HFFc6 (cell line): ENCODE measurements at regions not wholly inside any gene's neighbourhood (a gene's known extent, or its start where the extent isn't known, plus 50 kb on each side); places are given as distances from the start of the nearest gene placed in this dataset.

Experiments
- DNase-seq: peaks from one replicate; pipeline ENCODE4 v3.0.0-alpha.2; 2018
- H3K27ac Mint-ChIP-seq: 2 replicates; pipeline ENCODE4 v1.8.0; 2020; ENCODE audit warnings: mild to moderate bottlenecking, mixed read lengths
- H3K27me3 Mint-ChIP-seq: 2 replicates; pipeline ENCODE4 v1.8.0; 2021; ENCODE audit warnings: mild to moderate bottlenecking, moderate library complexity, mixed read lengths; ENCODE audit not compliant: insufficient read depth
- H3K36me3 Mint-ChIP-seq: 2 replicates; pipeline ENCODE4 v1.8.0; 2021; ENCODE audit warnings: low read depth, mixed read lengths
- H3K4me1 Mint-ChIP-seq: 2 replicates; pipeline ENCODE4 v1.8.0; 2020; ENCODE audit warnings: low read depth, mixed read lengths
- H3K4me3 Mint-ChIP-seq: 2 replicates; pipeline ENCODE4 v1.8.0; 2020; ENCODE audit warnings: mild to moderate bottlenecking, moderate library complexity, mixed read lengths
- H3K9me3 Mint-ChIP-seq: 2 replicates; pipeline ENCODE4 v1.8.0; 2020; ENCODE audit warnings: mild to moderate bottlenecking, mixed read lengths
- CTCF ChIP-seq: fragments of 200-600 bp; sonication (generic); IDR thresholded peaks from 2 replicates; pipeline ENCODE4 v1.5.0; 2021; ENCODE audit warnings: antibody characterized with exemption, mild to moderate bottlenecking

GRCh38 chr7:18420108-18420507, 75.4 kb upstream of the HDAC9 start:
- Mint-ChIP-seq H3K9me3 (no peaks in the 10 kb centered on the region), H3K27ac (no peak overlapping the region; the same call in 1 of the 2 replicates), H3K4me3 (no peak overlapping the region), H3K4me1 (peaks cover 32% of the 10 kb centered on the region), H3K27me3 (no peaks in the 10 kb centered on the region), H3K36me3 (no peaks in the 10 kb centered on the region)
- no peak for DNase-seq
- TF ChIP-seq CTCF: no peak

- Mint-ChIP-seq H3K4me3 (no peak overlapping the region; the same call in 1 of the 2 replicates), H3K9me3 (no peaks in the 10 kb centered on the region), H3K27me3 (no peaks in the 10 kb centered on the region), H3K36me3 (no peaks in the 10 kb centered on the region), H3K4me1 (peaks cover 37% of the 10 kb centered on the region), H3K27ac (peak overlapping the region; percentile 71)
- DNase-seq: peak; percentile 5
- TF ChIP-seq CTCF: no peak
These were observed 74.8 kb upstream of the HDAC9 start for GRCh38 chr7:18420748-18421147.

- H3K4me3 Mint-ChIP-seq: no peak overlapping the region; the same call in 1 of the 2 replicates
- no peaks in the 10 kb centered on the region for H3K36me3 Mint-ChIP-seq
- H3K4me1 Mint-ChIP-seq: peaks cover 44% of the 10 kb centered on the region
- no peak for TF ChIP-seq CTCF
- H3K9me3 Mint-ChIP-seq: no peaks in the 10 kb centered on the region
- no peaks in the 10 kb centered on the region for H3K27me3 Mint-ChIP-seq
- DNase-seq: no peak
- peak overlapping the region; percentile 71 for H3K27ac Mint-ChIP-seq
These were observed 74.1 kb upstream of the HDAC9 start for GRCh38 chr7:18421297-18422002.

- TF ChIP-seq CTCF: no peak
- H3K36me3 Mint-ChIP-seq: no peaks in the 10 kb centered on the region
- H3K27me3 Mint-ChIP-seq: no peaks in the 10 kb centered on the region
- DNase-seq: no peak
- no peak overlapping the region for H3K27ac Mint-ChIP-seq
- H3K4me1 Mint-ChIP-seq: peaks cover 63% of the 10 kb centered on the region
- H3K9me3 Mint-ChIP-seq: no peaks in the 10 kb centered on the region
- no peak overlapping the region for H3K4me3 Mint-ChIP-seq
These were observed 70.3 kb upstream of the HDAC9 start for GRCh38 chr7:18425227-18425626.

GRCh38 chr7:18425838-18426445, 69.6 kb upstream of the HDAC9 start:
- Mint-ChIP-seq H3K4me3 (no peak overlapping the region), H3K4me1 (peaks cover 60% of the 10 kb centered on the region), H3K27ac (peak overlapping the region; percentile 47; the same call in 1 of the 2 replicates), H3K36me3 (no peaks in the 10 kb centered on the region; the same call in 1 of the 2 replicates), H3K9me3 (no peaks in the 10 kb centered on the region), H3K27me3 (no peaks in the 10 kb centered on the region; the same call in 1 of the 2 replicates)
- no peak for TF ChIP-seq CTCF
- DNase-seq: no peak
